Left ventricle myocardium inferior (tissue), 1 donor: ENCODE measurements at regions not wholly inside any gene's neighbourhood (a gene's known extent, or its start where the extent isn't known, plus 50 kb on each side); places are given as distances from the start of the nearest gene placed in this dataset.

Experiments
- DNase-seq: peaks from one replicate; pipeline ENCODE4 v3.0.0-alpha.2; 2020
- H3K27ac ChIP-seq: fragments of 200-600 bp; replicated peaks from 2 replicates; pipeline ENCODE4 v1.8.0; 2021
- H3K27me3 ChIP-seq: fragments of 200-600 bp; 2 replicates; pipeline ENCODE4 v1.8.0; 2021; ENCODE audit warnings: low read depth
- H3K36me3 ChIP-seq: fragments of 200-600 bp; 2 replicates; pipeline ENCODE4 v1.8.0; 2021
- H3K4me1 ChIP-seq: fragments of 200-600 bp; 2 replicates; pipeline ENCODE4 v1.8.0; 2021
- H3K4me3 ChIP-seq: fragments of 200-600 bp; 2 replicates; pipeline ENCODE4 v1.8.0; 2021; ENCODE audit warnings: mild to moderate bottlenecking, moderate library complexity
- H3K9me3 ChIP-seq: fragments of 200-600 bp; replicated peaks from 2 replicates; pipeline ENCODE4 v1.8.0; 2021
- CTCF ChIP-seq: fragments of 200-600 bp; IDR thresholded peaks from 2 replicates; pipeline ENCODE4 v1.8.0; 2021; ENCODE audit warnings: antibody characterized with exemption, mild to moderate bottlenecking, borderline replicate concordance
- intact Hi-C: fragments of 100-400 bp; cut with micrococcal nuclease; formaldehyde crosslinking; loops from one replicate; pipeline ENCODE4 v1.11.0; 2022
- donor health status: DM: no; HTN: yes; CAD: no; lungs with severe emphysema.

DNA sequence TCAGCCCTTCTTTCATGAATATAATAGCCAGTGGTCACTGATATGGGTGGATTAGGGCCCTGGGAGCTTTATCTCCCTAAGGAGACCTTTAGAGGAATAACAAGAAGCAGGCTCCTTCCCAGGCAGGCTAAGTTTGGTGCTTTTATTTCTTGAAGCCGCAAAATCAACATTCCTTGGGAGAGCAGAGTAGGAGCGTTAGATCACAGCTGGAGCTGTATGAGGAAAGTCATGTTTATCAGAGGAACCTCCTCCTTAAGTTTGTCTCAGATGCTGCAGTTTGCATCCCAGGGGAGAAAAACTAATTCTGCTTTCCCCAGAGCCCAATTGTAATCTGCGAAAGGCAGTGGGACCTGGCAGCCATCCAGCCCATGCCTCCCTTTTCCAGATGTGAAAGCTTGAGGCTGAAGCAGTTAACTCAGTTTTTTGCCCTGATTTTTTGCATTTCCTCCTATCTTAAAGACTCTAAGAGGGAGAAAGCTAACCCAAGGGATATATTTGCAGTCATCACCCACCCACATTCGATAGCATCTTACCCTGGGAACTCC, 186.0 kb upstream of the FRMPD4 start:
- H3K4me3 ChIP-seq: no peak overlapping the region
- no peak overlapping the region for H3K27ac ChIP-seq
- TF ChIP-seq CTCF: no peak
- H3K36me3 ChIP-seq: no peaks in the 10 kb centered on the region
- intact Hi-C loops: no loop called here
- DNase-seq: peak; percentile 32
- H3K4me1 ChIP-seq: no peaks in the 10 kb centered on the region
- H3K9me3 ChIP-seq: no peaks in the 10 kb centered on the region
- no peaks in the 10 kb centered on the region for H3K27me3 ChIP-seq

DNA sequence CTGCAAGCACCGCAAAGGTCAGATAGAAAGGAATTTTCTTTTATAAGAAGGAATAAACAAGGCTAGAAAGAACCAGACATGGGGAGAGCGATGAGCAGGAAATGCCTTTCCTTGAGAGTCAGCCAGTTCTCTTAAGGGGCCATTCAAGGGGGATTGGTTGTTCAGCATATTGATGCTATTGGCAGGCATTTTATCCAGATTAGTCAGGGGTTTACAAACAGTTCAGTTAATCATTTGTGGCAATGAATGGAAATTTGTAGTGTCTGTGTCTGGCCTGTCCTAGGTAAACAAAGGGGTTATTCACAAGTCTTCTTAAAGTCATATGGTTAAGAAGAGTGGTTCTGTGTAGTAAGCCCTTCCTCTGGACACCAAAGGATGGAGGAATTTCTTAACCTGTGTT, 184.7 kb upstream of the FRMPD4 start:
- intact Hi-C loops: no loop called here
- H3K36me3 ChIP-seq: no peaks in the 10 kb centered on the region
- TF ChIP-seq CTCF: no peak
- no peaks in the 10 kb centered on the region for H3K9me3 ChIP-seq
- no peak overlapping the region for H3K27ac ChIP-seq
- no peak for DNase-seq
- no peak overlapping the region for H3K4me3 ChIP-seq
- H3K4me1 ChIP-seq: no peaks in the 10 kb centered on the region
- no peaks in the 10 kb centered on the region for H3K27me3 ChIP-seq

DNA sequence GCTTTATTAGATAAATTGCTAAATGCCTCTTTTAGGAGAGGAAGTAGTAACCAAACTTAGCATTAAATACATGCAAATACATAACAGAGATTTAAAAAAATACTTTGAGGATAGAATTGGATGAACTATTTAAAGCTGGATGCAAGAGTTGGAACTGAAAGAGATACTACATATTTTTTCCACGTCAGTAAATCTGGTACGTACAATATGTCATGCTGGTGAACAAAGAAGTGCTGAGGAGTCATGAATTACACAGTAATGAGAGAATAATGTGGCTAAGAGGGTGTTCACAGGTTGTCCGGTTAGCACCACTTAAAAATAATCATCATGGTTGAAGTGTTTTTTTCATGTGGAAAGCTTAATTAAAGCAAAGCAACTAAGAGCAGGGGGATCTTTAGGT, 184.1 kb upstream of the FRMPD4 start:
- Histone ChIP-seq H3K4me1 (no peaks in the 10 kb centered on the region), H3K9me3 (no peaks in the 10 kb centered on the region), H3K4me3 (no peak overlapping the region), H3K27me3 (no peaks in the 10 kb centered on the region), H3K36me3 (no peaks in the 10 kb centered on the region), H3K27ac (no peak overlapping the region)
- DNase-seq: no peak
- intact Hi-C loops: no loop called here
- TF ChIP-seq CTCF: no peak

- Histone ChIP-seq H3K9me3 (no peaks in the 10 kb centered on the region), H3K4me3 (no peak overlapping the region), H3K27ac (no peak overlapping the region), H3K36me3 (no peaks in the 10 kb centered on the region), H3K4me1 (no peaks in the 10 kb centered on the region), H3K27me3 (no peaks in the 10 kb centered on the region)
- TF ChIP-seq CTCF: no peak
- intact Hi-C loops: no loop called here
- no peak for DNase-seq
Measured at GRCh38 chrX:11960031-11960430, 178.2 kb upstream of the FRMPD4 start.

DNA sequence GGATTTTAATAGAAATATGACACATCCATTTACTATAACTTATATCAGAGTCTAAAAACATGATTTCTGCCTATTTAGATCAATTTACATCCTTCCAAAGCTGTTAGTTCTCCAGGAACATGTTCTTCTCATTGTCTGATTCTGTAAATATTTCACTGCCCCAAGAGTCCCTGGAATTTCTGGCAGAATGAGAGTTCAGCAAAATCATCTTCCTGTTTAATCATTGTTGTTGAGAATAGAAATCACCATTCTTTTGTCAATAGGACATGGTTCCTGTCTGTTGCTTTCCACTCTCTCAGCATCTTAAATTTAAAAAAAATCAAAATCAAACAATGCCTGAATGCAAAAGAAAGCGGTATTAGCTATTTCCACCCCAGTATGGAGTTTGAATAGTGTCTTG, 172.8 kb upstream of the FRMPD4 start:
- no peaks in the 10 kb centered on the region for H3K4me1 ChIP-seq
- intact Hi-C loops: no loop called here
- H3K9me3 ChIP-seq: no peaks in the 10 kb centered on the region
- no peaks in the 10 kb centered on the region for H3K27me3 ChIP-seq
- no peak for TF ChIP-seq CTCF
- no peaks in the 10 kb centered on the region for H3K36me3 ChIP-seq
- H3K27ac ChIP-seq: no peak overlapping the region
- H3K4me3 ChIP-seq: no peak overlapping the region
- no peak for DNase-seq
